HG03025 (cell line): ENCODE measurements at regions not wholly inside any gene's neighbourhood (a gene's known extent, or its start where the extent isn't known, plus 50 kb on each side); places are given as distances from the start of the nearest gene placed in this dataset.

Experiments used
- ATAC-seq: cut with Tn5 transposase; IDR thresholded peaks from one replicate; pipeline ENCODE4 v1.9.1; 2021; ENCODE audit warnings: mild to moderate bottlenecking, moderate library complexity; ENCODE audit not compliant: unreplicated experiment, low FRiP score

DNA sequence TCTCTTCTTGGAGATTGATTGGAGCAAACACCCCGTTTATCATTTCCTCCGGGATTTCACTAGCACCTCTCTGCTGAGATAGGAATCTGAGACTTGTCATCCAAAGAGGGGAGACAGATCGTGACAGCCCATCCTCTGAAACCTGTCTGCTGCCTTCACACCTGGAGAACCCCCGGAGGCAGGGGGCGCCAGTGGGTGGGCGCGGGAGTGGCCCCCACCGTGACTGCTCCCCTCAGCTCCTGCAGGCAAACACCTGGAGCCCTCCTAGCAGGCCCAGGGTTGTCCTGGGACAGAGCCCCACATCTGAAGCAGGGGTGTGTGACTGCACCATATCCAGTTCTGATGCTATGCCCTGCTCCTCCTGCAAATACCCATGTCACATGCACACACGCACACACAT is 209.5 kb upstream of the POU3F1 start:
- ATAC-seq: no peak

DNA sequence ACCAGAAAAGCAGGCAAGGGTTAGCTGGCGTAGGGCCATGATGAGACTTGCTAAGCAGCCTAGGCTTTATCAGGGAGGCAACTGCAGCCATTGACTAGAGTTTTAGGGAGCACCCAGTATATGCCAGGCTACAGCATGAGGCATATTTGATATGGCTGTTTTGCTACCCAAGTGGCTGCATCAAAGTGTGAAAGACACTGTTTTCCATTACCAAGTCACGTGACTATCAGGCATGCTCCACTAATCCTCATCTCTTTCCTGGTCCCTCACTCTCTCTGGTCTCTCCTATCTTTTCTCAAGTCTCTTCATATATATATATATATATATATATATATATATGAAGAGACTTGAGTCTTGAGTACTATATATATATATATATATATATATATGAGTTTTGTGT is 206.7 kb upstream of the POU3F1 start:
- no peak for ATAC-seq

DNA sequence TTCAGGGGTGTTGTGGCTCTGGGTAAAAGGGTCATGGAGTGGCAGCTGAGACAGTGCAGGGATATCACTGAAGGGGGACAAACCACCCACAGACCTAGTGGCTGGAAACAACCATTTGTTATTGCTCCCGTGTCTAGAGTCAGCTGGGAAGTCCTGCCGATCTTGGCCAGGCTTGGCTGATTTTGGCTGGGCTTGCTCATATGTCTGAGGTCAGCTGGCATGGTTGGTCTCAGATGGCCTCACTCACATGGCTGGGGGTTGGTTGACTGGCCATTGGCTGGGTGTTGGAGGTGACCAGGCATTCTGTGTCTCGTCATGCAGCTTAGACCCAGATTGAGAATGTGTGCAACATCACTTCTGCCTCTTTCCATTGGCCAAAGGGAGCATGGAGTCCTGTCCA is 203.8 kb upstream of the POU3F1 start:
- no peak for ATAC-seq

DNA sequence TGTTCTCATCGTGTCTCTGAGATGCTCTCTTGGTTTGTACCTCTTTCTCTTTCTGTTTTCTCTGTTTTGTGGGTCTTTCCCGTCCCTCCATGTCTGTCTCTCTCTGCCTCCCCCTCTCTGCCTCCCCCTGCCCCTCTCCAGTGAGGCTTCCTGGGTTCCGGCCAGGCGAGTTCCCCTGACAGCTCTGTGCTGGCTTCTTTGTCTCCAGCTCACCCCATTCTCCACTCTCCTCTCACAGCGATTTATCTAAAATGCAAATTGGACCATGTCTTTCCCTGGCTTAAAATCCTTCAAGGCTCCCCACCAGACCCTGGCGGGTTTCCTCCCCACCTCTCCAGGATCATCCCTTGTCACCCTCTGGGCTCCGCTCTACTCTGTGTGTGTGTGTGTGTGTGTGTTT is 202.4 kb upstream of the POU3F1 start:
- ATAC-seq: no peak

DNA sequence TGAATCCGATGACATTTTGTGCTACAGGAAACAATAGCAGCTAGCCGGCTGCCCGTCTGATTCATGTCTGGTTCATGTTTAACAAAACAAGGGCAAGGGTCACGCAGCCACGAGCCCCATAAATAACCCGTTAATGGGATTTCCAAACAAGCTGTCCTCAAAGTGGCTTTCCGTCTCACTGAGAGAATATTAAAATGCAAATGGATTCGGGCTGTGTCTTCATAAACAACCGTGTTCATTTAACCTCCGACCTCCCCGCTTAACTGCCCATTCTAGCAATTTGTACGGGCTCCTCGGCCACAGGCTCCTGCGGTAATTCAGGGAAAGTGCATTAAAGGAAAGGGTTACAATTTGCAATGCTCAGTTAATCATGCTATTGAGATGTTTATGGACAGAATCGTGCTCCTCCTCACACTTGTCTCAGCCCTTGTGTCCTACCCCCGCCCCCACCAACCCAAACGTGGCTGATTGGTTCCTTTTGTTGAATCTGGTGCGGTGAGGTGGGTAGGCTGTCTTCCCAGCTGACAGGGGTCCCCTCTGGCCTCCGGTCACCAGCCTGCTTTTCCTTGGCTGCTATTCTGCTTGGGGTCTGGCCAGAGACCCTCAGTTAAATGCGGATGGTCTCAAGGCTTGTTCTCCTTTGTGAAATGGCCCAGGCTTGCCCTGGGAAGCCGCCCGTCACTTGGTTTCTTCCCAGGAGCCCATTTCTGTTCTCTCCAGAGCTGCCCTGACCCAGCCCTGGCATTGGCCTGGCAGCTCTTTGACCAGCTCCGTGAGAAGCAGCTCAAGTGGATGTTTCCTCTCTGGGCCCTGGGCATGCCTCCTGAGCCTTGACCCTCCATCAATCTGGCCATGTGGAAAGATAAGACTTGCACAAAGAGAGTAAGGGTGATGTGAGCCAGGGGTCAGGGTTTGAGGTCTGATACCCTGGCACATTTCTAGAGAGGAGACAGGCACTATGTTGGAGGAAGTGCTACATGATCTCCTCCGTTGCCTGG is 200.7 kb upstream of the POU3F1 start:
- ATAC-seq: no peak

DNA sequence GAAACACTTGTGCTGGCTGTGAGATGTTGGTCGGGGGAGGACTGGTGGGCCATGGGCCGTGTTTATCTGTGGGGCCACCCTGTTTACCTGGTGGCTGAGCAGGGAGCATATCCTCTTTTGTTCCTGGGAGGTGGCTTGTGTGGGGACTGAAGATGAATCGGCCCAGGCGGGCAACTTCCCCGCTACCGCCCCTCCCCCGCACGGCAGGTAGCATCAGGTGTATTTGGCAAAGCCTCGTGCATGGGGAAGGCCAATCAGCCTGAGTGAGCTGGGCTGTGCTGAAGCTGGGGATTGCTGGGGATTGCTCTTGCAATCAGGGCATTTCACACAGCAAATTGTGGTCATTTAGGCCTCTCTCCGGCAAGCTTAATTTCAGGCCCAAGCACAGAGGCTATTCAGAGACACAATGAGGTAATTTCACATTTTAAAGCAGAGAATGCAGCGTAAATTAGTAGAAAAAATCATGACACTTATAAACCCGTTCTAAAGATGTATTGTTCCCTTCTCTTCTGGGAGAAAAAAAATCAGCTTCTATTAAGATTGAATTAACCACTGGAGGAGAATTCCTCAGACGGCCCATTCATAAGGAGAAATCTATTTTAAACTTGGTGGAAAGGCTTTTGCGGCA is 197.7 kb upstream of the POU3F1 start:
- no peak for ATAC-seq

DNA sequence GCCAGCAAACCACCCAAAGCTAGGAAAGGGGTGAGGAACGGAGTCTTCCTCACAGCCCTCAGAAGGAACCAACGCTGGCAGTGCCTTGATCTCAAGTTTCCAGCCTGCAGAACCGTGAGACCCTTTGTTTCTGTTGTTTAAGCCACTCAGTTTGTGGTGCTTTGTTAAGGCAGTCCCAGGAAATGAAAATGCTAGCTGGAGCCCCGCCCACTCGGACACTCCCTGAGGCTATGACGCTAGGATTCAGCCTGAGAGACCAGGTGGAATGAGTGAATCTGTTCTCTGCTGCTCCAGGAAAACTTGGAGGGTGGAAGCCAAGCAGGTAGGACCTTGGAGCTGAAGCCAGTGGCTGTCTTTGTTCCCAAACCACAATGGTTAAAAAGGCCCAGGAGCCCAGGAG is 196.5 kb upstream of the POU3F1 start:
- ATAC-seq: no peak

DNA sequence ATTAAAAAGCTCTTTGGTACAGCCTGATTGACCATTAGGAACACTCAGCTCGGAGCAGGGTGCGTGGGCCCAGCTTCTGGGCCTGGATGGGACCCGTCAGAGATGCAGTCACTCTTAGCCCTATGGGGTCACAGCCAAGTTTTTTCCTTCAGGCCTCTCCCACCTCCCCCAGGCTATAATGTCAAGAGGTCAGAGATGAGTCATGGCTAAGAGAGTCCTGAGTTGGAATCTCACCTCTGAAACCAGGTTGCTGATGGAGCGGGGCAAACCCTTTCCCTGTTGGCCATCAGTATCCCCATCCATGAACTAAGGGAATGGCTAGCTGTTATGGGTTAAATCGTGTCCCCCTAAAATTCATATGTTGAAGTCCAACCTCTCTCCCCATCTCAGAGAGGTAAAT is 195.9 kb upstream of the POU3F1 start:
- no peak for ATAC-seq

DNA sequence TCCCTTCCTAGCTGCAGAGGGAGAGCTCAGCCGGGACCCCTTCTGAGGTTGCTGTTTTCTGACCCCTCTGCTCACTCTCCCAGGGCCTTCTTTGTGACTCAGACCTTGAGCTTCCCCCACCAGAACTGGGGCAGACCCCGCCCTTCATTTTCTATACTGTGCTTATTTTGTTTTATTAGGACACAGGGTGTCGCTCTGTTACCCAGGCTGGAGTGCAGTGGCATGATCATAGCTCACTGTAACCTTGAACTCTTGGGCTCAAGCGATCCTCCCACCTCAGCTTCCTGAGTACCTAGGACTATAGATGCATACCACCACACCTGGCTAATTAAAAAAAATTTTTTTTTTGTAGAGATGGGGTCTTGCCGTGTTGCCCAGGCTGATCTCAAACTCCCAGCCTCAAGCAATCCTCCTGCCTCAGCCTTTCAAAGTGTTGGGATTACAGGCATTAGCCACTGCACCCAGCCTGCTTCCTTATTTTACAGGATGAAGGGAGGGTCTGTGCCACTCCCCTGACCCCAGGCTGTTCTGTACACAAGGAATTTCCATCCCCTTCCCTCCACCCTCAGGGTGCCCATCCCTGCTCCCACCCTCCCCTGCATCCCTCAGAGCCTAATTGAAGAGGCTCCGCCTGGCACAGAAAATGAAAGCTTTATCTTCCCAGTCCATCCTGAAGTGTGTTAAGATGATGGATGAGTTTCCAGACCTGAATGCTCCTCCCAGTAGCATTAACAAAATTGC is 195.2 kb upstream of the POU3F1 start:
- ATAC-seq: no peak

DNA sequence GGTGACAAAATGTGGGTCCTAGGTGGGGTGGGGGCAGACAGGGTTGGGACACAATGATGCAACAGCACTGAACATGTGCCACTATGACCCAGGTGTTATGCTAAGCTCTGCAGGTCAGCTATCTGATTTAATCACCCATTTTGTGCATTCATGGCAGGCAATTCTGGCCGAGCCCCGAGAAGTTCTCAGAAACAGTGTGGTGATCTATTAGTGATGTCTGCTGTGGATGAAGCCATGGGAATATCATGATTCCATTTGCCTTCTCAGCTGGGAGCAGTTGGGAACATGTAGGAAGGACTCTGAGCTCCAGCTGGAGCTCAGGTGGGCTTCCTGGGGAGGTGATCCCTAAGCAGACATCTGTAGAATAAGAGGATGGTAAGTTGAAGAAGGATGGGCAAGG is 194.0 kb upstream of the POU3F1 start:
- no peak for ATAC-seq

DNA sequence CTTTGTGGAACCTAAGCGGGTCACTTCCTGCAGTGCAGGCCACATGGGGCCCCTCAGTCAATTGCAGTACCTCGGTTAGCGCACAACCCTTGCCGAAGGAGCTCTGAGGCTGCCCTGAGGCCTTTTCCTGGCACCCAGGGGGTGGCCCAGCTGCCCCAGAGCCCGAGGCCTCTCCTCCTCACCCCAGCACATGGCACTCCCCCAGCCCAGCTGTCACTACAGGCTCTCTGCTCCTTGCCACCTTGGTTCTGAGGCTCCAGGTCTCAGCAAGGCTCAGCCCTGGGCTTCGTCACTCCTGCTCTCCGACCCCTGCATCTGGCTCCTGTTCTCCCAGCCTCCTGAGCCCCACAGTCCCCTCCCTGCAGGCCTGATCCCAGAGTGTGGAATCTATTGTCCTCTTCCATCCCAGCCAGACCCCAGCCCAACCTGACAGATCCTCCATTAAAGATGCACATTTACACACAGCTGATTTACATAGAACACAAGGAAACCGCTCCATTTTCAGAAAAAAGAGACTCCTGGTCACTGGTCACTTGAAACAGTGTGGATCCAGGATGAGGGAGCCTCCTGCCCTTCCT is 192.8 kb upstream of the POU3F1 start:
- no peak for ATAC-seq

DNA sequence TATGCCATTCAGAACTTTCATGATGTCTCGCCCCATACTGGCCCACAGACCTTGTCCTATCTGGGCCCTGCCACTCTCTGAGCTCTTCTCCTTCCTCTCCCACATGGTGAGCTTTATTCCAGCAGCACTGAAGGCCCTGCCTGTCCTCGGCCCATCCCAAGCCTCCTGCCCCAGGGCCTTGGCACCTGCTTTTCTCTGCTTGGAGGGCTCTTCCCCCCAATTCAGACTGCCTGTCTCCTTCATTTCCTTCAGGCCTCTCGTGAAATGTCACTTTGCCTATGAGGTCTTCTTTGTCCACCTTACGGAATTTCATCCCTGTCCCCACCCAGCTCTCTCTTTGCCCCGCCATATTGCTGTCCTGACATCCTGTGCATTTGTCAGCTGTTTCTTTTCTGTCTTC is 191.7 kb upstream of the POU3F1 start:
- no peak for ATAC-seq

DNA sequence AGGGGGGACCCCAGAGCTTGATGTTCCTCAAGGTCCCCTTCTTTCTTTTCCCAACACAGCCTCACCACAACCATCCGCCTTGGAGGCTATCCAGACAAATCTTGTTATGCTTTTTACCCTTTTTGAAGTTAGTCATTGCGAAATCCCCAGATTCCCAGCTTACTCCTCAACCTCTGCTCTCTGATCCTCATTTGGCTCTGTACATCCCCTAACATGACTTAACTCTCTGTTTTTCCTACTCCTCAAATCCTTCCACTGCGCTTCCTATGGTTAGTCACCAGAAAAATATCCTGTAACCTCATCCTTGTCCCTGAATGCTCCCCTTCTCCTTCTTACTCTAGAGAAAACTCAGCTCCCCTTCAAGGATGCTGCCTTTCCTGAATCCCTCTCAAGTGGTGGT is 189.1 kb upstream of the POU3F1 start:
- no peak for ATAC-seq

DNA sequence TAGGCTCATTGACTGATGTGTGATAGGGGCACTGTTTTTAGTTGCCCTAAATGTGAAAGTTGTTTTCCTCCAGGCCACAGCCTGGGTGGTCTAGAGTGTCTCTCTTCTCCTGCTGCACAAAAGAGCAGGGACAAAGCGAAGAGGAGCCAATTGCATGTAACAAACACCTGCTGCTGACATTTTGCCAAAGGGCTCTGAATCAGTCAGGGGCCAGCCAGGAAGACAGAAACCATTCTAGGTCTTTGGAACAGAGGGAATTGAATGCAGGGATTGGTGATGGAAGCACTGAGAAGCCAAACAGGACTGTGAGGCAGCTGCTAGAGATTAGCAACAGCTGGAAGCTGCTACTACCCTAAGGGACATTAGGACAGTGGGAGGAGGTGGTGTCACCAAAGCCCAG is 185.3 kb upstream of the POU3F1 start:
- ATAC-seq: no peak

DNA sequence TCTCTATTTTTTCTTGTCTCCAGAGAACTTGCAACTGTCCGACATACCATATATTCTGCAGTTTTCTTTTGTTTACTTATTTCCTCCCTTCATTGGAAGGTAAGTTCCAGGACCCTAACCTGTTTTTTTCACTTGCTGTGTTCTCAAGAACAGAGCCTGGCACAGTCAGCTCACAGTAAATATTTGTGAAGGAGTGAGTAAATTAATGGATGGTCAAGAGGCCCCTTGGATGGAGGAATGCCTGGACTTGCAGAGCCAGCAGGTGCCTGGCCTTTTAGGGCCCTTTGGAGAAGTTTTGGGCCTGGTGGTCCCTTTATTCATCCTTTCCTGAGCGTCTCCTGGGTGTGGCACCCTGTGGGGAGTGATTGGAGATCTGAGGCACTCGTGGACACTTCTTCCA is 182.1 kb upstream of the POU3F1 start:
- ATAC-seq: no peak

DNA sequence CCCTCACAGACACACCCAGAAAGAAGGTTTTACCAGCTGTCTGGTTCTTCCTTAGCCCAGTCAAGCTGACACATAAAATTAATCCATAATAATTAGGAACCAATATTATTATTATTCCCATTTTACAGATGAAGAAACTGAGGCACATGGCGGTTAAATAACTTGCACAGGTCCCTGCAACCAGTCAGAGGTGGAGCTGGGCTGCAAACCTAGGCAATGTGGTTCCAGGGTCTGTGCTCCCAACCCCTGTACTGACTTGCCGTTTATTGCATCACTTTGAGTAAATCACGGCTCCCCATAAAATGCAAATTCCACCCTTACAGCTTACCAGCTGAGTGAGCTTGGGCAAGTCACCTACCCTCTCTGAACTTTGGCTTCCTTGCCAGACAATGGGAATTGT is 179.2 kb upstream of the POU3F1 start:
- no peak for ATAC-seq

DNA sequence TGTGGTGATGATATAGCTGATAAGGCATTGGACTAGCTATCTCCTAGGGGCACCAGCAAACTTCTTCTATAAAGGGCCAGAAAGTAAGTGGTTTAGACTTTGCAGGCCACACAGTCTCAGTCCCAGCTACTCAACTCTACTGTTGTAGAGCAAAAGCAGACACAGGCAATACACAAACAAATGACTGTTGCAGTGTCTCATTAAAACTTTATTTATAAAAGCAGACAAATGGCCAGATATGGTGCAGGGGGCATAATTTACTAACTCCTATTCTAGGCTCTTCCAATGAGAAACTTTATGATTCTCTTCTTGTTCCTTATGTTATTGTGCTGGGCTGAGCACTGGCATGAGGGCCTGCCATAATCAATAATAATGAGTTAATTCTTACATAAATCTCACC is 176.8 kb upstream of the POU3F1 start:
- ATAC-seq: no peak

DNA sequence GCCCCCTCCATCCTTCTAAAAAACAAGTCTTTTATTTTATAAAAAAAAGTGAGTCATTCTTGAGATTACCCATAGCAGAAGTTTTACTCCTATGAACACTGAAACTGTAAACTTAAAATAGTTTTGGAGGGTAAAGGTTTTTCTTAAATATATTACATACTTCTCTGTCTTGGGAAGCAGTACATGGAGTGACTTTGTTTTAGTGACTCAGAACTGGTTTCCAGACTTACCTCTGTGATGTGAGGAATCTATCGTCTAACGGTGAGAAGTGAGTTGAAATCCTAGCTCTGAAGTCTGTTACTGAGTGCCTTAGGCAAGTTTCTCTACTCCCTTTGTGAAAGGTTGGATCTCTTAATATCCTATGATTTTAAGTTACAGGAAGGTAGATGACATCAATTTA is 176.3 kb upstream of the POU3F1 start:
- no peak for ATAC-seq

DNA sequence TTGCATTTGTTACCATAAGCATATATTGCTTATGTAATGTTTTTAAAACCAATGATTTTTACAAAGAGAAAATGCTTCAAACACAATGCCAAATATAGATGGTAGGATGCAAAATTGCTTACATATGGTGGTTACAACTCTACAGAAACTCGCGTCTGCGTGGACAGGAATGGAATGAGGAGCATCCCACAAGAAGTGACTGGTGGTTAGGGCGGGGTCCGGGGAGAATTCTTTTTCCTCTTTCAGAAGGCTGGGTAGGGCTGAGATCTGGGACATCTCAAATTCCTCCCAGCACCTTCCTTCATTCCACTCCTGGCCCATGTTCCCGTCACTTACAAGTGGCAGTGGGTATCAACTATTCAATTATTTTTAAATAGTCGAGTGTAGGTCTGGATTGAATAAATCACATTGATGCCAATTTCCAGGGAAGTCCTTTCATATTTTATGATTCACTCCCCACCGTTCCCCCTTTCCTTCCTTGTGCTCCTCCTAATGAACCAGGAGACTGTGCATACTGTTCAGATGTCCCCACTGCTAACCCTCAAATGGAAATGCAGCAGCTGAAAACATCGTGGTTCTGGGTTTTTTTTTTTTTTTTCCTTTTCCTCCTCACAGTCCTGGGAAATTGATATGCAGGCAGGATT is 174.5 kb upstream of the POU3F1 start:
- no peak for ATAC-seq

DNA sequence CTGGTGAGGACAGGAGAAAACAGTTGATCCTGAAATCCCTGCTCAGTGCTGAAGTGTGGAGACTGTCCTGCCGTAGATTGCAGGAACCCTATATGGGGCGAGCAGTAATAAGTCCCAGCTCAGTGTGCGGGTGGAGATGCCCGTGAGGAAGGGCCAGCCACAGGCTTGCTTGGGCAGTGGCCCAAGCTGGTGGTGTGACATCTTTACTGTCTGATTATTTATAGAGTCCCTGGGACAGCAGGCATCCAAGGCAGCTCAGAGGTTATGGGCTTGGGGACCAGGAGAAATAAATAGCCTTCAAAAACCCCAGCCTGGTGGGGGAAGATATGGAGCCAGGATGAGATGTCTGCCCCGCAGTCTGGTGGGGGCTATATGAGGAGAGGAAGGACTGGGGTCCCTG is 170.7 kb upstream of the POU3F1 start:
- no peak for ATAC-seq
